NCI-H2196 (cell line): ENCODE measurements at regions not wholly inside any gene's neighbourhood (a gene's known extent, or its start where the extent isn't known, plus 50 kb on each side); places are given as distances from the start of the nearest gene placed in this dataset.
A peak's percentile ranks its signal among the peaks of the same experiment; 100 is the strongest.
"Not testable (repeated sequence)": the region's sequence is repeated elsewhere in the genome, so short reads cannot be mapped to it uniquely, and the experiment has no call there.

ENCODE experiments used
- DNase-seq: peaks from one replicate; lab custom pipeline; 2025; ENCODE audit not compliant: unreplicated experiment; lab: John Stamatoyannopoulos, UW

GRCh38 chr3:163499736-163500219, 1578.5 kb downstream of the SI start:
- DNase-seq, result not testable (repeated sequence)

- DNase-seq, result not testable (repeated sequence)
Measured at GRCh38 chr3:163498842-163499735, 1579.2 kb downstream of the SI start.

GRCh38 chr3:163491714-163492113, 1586.6 kb downstream of the SI start:
- DNase-seq, result no peak

GRCh38 chr3:163490119-163490518, 1588.2 kb downstream of the SI start:
- peak; percentile 27 for DNase-seq

GRCh38 chr3:163482695-163483094, 1595.6 kb downstream of the SI start:
- no peak for DNase-seq

GRCh38 chr3:163481738-163482137, 1596.6 kb downstream of the SI start:
- no peak for DNase-seq

GRCh38 chr3:163476179-163476578, 1602.1 kb downstream of the SI start:
- peak; percentile 5 for DNase-seq

GRCh38 chr3:163474766-163475165, 1603.5 kb downstream of the SI start:
- no peak for DNase-seq

GRCh38 chr3:163468531-163469335, 1609.6 kb downstream of the SI start:
- no peak for DNase-seq

- no peak for DNase-seq
Measured at GRCh38 chr3:163462446-163462845, 1615.8 kb downstream of the SI start.

GRCh38 chr3:163450698-163451097, 1627.6 kb downstream of the SI start:
- DNase-seq, result no peak

- DNase-seq, result no peak
Measured at GRCh38 chr3:163438760-163439159, 1639.5 kb downstream of the SI start.

GRCh38 chr3:163422671-163423070, 1655.6 kb downstream of the SI start:
- no peak for DNase-seq

- DNase-seq, result no peak
Measured at GRCh38 chr3:163391407-163392181, 1686.7 kb downstream of the SI start.

GRCh38 chr3:163384383-163384782, 1693.9 kb downstream of the SI start:
- no peak for DNase-seq

- no peak for DNase-seq
Measured at GRCh38 chr3:163382183-163382582, 1696.1 kb downstream of the SI start.

GRCh38 chr3:163368168-163368567, 1710.1 kb downstream of the SI start:
- no peak for DNase-seq

- DNase-seq, result no peak
Measured at GRCh38 chr3:163364717-163365116, 1713.6 kb downstream of the SI start.

GRCh38 chr3:163362151-163362550, 1716.1 kb downstream of the SI start:
- DNase-seq, result no peak

- not testable (repeated sequence) for DNase-seq
Measured at GRCh38 chr3:163361357-163361878, 1716.9 kb downstream of the SI start.

GRCh38 chr3:163347944-163348343, 1730.4 kb downstream of the SI start:
- DNase-seq, result no peak
